GM23338 (cell line): ENCODE measurements at regions not wholly inside any gene's neighbourhood (a gene's known extent, or its start where the extent isn't known, plus 50 kb on each side); places are given as distances from the start of the nearest gene placed in this dataset.

ENCODE experiments used
- ATAC-seq: fragments of 200-7000 bp; cut with Tn5 transposase; 3 replicates; pipeline ENCODE4 v1.9.1; 2020
- DNase-seq: peaks from one replicate; pipeline ENCODE4 v3.0.0-alpha.2; 2015; ENCODE audit warnings: low spot score
- H2AFZ ChIP-seq: fragments of 200-600 bp; sonication (generic); 2 replicates; pipeline ENCODE4 v1.8.0; 2016; ENCODE audit warnings: antibody characterized with exemption, mild to moderate bottlenecking, moderate library complexity
- H3F3A ChIP-seq: fragments of 200-600 bp; sonication (generic); replicated peaks from 2 replicates; pipeline ENCODE4 v1.8.0; 2017; ENCODE audit warnings: antibody characterized with exemption, mixed run types, low read depth
- H3K27ac ChIP-seq: fragments of 200-600 bp; sonication (generic); 2 replicates; pipeline ENCODE4 v1.6.1; 2016; ENCODE audit warnings: low read depth
- H3K27me3 ChIP-seq: fragments of 200-600 bp; sonication (generic); 2 replicates; pipeline ENCODE4 v1.8.0; 2016; ENCODE audit warnings: mild to moderate bottlenecking, mixed run types, moderate library complexity; ENCODE audit not compliant: insufficient read depth
- H3K36me3 ChIP-seq: fragments of 200-600 bp; sonication (generic); 2 replicates; pipeline ENCODE4 v1.8.0; 2016; ENCODE audit warnings: mild to moderate bottlenecking; ENCODE audit not compliant: insufficient read depth
- H3K4me1 ChIP-seq: fragments of 200-600 bp; sonication (generic); 2 replicates; pipeline ENCODE4 v1.8.0; 2016; ENCODE audit warnings: mild to moderate bottlenecking, moderate library complexity; ENCODE audit not compliant: insufficient read depth
- H3K4me2 ChIP-seq: fragments of 200-600 bp; sonication (generic); 2 replicates; pipeline ENCODE4 v1.7.1; 2017; ENCODE audit warnings: mixed run types
- H3K4me3 ChIP-seq: fragments of 200-600 bp; sonication (generic); 2 replicates; pipeline ENCODE4 v1.6.1; 2016; ENCODE audit warnings: mixed run types
- H3K79me2 ChIP-seq: fragments of 200-600 bp; sonication (generic); replicated peaks from 2 replicates; pipeline ENCODE4 v1.8.0; 2017; ENCODE audit warnings: mild to moderate bottlenecking; ENCODE audit not compliant: insufficient read depth
- H3K9me2 ChIP-seq: fragments of 200-600 bp; sonication (generic); 2 replicates; pipeline ENCODE4 v1.8.0; 2017; ENCODE audit not compliant: insufficient read depth
- H4K20me1 ChIP-seq: fragments of 200-600 bp; sonication (generic); replicated peaks from 2 replicates; pipeline ENCODE4 v1.8.0; 2017; ENCODE audit warnings: mild to moderate bottlenecking; ENCODE audit not compliant: insufficient read depth
- H3K27ac Mint-ChIP-seq: 2 replicates; pipeline ENCODE4 v1.8.0; 2020; ENCODE audit warnings: inconsistent platforms, mild to moderate bottlenecking, moderate library complexity, mixed read lengths
- H3K27me3 Mint-ChIP-seq: 3 replicates; pipeline ENCODE4 v1.8.0; 2022; ENCODE audit warnings: low read depth, mild to moderate bottlenecking, moderate library complexity, mixed read lengths, inconsistent platforms; ENCODE audit not compliant: insufficient read depth, poor library complexity
- H3K36me3 Mint-ChIP-seq: 3 replicates; pipeline ENCODE4 v1.8.0; 2021; ENCODE audit warnings: low read depth, mild to moderate bottlenecking, inconsistent platforms, moderate library complexity, mixed read lengths
- H3K4me1 Mint-ChIP-seq: 3 replicates; pipeline ENCODE4 v1.8.0; 2020; ENCODE audit warnings: mild to moderate bottlenecking, inconsistent platforms, mixed read lengths
- H3K4me3 Mint-ChIP-seq: 3 replicates; pipeline ENCODE4 v1.8.0; 2021; ENCODE audit warnings: moderate library complexity, mild to moderate bottlenecking, inconsistent platforms, mixed read lengths
- H3K9me3 Mint-ChIP-seq: 3 replicates; pipeline ENCODE4 v1.8.0; 2020; ENCODE audit warnings: moderate library complexity, mild to moderate bottlenecking, inconsistent platforms, mixed read lengths
- CREB1 ChIP-seq: fragments of 250-450 bp; sonication (Bioruptor Pico); IDR thresholded peaks from 2 replicates; pipeline ENCODE4 v1.5.0; 2020; ENCODE audit warnings: low read depth, mild to moderate bottlenecking, moderate library complexity
- ETS1 ChIP-seq: IDR thresholded peaks from 2 replicates; pipeline ENCODE4 v1.6.1; 2016; ENCODE audit warnings: antibody characterized with exemption
- EZH2 ChIP-seq: fragments of 200-600 bp; sonication (generic); IDR thresholded peaks from one replicate; pipeline ENCODE4 v1.8.0; 2017; ENCODE audit warnings: antibody characterized with exemption, mild to moderate bottlenecking, low read depth; ENCODE audit not compliant: unreplicated experiment
- EZH2phosphoT487 ChIP-seq: fragments of 200-600 bp; sonication (generic); IDR thresholded peaks from one replicate; pipeline ENCODE4 v1.8.1; 2018; ENCODE audit warnings: antibody characterized with exemption; ENCODE audit not compliant: unreplicated experiment
- JUNB ChIP-seq: IDR thresholded peaks from one replicate; pipeline ENCODE4 v1.6.1; 2016; ENCODE audit warnings: antibody characterized with exemption; ENCODE audit not compliant: unreplicated experiment
- NANOG ChIP-seq: IDR thresholded peaks from 2 replicates; pipeline ENCODE4 v1.6.1; 2016; ENCODE audit warnings: antibody characterized with exemption, borderline replicate concordance
- POLR2AphosphoS5 ChIP-seq: IDR thresholded peaks from 2 replicates; pipeline ENCODE4 v1.6.1; 2016; ENCODE audit warnings: antibody characterized with exemption, low read depth
- STAT1 ChIP-seq: IDR thresholded peaks from one replicate; pipeline ENCODE4 v1.6.1; 2016; ENCODE audit warnings: antibody characterized with exemption; ENCODE audit not compliant: unreplicated experiment
- ZNF114 ChIP-seq: fragments of 250-450 bp; sonication (Bioruptor Pico); IDR thresholded peaks from 2 replicates; pipeline ENCODE4 v1.5.0; 2020; ENCODE audit warnings: mild to moderate bottlenecking, moderate library complexity
- ZNF462 ChIP-seq: fragments of 250-450 bp; sonication (Bioruptor Pico); IDR thresholded peaks from 2 replicates; pipeline ENCODE4 v1.5.0; 2020; ENCODE audit warnings: mild to moderate bottlenecking, moderate library complexity

GRCh38 chr18:71370095-71370494 is 1081.2 kb downstream of the SOCS6 start:
- Mint-ChIP-seq H3K27ac (no peak overlapping the region), H3K4me1 (no peaks in the 10 kb centered on the region), H3K9me3 (peaks cover 94% of the 10 kb centered on the region), H3K27me3 (peaks cover 3% of the 10 kb centered on the region), H3K4me3 (no peak overlapping the region), H3K36me3 (peaks cover 39% of the 10 kb centered on the region)
- H3K4me1 ChIP-seq, result no peaks in the 10 kb centered on the region
- no peaks in the 10 kb centered on the region for H3K27me3 ChIP-seq
- no peak overlapping the region for H3K27ac ChIP-seq
- no peak overlapping the region for H3K4me2 ChIP-seq
- no peak overlapping the region for H3K4me3 ChIP-seq
- peaks cover 7% of the 10 kb centered on the region; the same call in 1 of the 2 replicates for H3K36me3 ChIP-seq
- no peak for TF ChIP-seq JUNB
- no peak for TF ChIP-seq STAT1
- TF ChIP-seq ETS1, result no peak
- TF ChIP-seq NANOG, result no peak
- TF ChIP-seq POLR2AphosphoS5, result no peak
- TF ChIP-seq EZH2phosphoT487, result no peak
- TF ChIP-seq ZNF114 (CRISPR knock-in tag), result no peak
- TF ChIP-seq CREB1, result no peak
- no peak for TF ChIP-seq ZNF462 (CRISPR knock-in tag)
- no peak for TF ChIP-seq EZH2
- H3F3A ChIP-seq, result no peaks in the 10 kb centered on the region
- no peaks in the 10 kb centered on the region for H4K20me1 ChIP-seq
- no peaks in the 10 kb centered on the region for H3K79me2 ChIP-seq
- no peaks in the 10 kb centered on the region for H3K9me2 ChIP-seq
- H2AFZ ChIP-seq, result no peak overlapping the region
- ATAC-seq (no peak), DNase-seq (no peak)
